GM20000 (cell line): ENCODE measurements at regions not wholly inside any gene's neighbourhood (a gene's known extent, or its start where the extent isn't known, plus 50 kb on each side); places are given as distances from the start of the nearest gene placed in this dataset.

Experiments used
- DNase-seq: peaks from one replicate; pipeline ENCODE4 v3.0.0; 2012; ENCODE audit warnings: low spot score
- TF ChIP-seq, protein P1 (sequence below): IDR thresholded peaks from 2 replicates; pipeline ENCODE4 v1.5.1; 2012; ENCODE audit warnings: mild to moderate bottlenecking, control low read depth; ENCODE audit errors: extremely low read depth, missing control alignments

DNA sequence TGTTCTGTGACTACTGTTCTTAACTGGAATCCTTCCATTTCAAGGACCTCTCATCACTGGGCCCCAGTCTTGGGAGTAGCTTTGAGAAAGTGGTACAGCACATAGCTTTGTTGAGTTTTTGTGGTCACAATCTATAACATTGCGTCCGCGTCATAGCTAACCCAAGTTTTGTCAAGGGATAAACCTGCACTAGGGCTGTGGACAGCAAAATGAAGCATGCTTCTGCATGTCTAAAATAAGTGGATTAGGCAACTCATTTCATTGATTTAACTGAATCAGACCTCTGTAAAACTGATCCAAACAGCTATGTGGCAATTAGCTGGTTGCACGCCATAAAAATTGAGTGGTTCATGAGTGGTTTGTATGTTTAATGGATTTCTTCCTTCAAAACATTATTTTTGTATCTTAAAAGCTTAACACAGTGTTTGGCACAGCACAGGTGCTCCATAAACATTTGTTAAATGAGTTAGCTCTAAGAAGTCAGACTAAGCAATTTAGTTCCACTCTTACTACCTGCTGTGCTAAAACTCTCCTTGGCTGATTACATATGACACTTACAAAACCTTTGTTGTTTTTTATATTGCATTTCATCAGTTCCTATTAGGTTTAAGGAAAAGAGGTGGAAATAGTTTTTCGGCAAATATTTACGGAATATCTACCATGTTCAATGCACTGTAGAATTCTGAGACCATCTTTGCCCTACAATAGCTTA lies 160.3 kb upstream of the ATXN1 start:
- no peak for DNase-seq
- TF ChIP-seq, protein P1, sequence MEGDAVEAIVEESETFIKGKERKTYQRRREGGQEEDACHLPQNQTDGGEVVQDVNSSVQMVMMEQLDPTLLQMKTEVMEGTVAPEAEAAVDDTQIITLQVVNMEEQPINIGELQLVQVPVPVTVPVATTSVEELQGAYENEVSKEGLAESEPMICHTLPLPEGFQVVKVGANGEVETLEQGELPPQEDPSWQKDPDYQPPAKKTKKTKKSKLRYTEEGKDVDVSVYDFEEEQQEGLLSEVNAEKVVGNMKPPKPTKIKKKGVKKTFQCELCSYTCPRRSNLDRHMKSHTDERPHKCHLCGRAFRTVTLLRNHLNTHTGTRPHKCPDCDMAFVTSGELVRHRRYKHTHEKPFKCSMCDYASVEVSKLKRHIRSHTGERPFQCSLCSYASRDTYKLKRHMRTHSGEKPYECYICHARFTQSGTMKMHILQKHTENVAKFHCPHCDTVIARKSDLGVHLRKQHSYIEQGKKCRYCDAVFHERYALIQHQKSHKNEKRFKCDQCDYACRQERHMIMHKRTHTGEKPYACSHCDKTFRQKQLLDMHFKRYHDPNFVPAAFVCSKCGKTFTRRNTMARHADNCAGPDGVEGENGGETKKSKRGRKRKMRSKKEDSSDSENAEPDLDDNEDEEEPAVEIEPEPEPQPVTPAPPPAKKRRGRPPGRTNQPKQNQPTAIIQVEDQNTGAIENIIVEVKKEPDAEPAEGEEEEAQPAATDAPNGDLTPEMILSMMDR = no peak

DNA sequence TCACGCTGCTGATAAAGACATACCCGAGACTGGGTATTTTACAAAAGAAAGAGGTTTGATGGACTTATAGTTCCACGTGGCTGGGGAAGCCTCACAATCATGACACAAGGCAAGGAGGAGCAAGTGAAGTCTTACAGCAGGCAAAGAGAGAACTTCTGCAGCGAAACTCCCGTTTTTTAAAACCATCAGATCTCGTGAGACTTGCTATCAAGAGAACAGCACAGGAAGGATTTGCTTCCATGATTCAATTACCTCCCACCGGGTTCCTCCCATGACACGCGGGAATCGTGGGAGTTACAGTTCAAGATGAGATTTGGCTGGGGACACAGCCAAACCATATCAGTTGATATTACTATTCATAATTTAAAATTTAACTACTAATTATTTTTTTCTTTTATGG lies 157.3 kb upstream of the ATXN1 start:
- no peak for DNase-seq
- TF ChIP-seq, protein P1 = no peak

DNA sequence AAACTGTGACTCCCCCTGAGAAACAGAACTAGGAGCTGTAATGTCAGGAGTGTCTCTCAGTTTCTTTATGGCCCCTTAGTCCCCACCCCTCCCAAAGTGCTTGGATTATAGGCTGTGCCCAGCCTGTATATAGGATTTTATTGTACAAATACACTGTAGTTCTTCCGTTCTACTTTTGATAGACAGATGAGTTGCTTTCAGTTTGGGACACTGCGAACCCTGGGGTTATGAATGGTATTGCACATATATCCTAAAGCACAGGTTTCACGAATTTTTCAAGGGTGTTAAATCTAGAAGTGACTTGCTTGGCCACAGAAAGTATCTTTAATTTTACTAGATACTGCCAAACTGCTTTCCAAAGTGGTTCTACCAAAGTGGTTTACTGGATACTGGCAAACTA lies 152.9 kb upstream of the ATXN1 start:
- TF ChIP-seq, protein P1 = no peak
- no peak for DNase-seq

DNA sequence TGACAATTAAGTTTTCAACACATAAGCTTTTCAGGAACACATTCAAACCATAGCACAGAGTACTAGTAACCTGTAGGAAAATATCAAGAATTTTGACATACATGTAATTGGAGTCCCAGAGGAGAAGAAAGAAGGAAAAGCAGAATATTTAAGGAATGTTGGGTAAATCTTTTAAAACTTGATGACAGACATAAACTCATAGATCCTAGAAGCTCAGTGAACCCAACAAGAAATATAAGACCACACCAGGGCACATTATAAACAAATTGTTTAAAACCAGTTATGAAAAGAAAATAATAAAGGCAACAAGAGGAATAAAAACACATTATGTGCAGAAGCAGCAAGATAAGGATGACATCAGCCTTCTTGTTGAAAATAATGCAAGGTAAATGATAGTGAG lies 151.5 kb upstream of the ATXN1 start:
- no peak for DNase-seq
- TF ChIP-seq, protein P1 = no peak

DNA sequence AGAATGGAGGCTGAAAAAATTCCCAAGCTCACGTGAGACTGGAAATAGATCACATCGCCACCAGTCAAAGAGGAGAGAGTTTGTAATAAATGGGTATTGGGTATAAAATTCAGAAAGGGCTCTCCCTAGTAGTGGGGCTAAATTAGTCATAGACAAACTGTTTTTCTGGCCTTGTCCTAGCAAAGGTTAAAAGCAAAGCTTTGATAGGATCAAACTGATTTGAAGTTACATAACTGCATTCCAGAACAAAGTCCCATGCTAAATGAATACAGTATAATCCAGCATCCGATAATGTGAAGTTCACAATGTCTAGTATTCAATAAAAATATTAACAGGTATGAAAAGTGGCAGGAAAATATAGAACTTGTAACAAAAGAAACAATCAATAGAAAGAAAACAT lies 149.8 kb upstream of the ATXN1 start:
- TF ChIP-seq, protein P1 = no peak
- no peak for DNase-seq

DNA sequence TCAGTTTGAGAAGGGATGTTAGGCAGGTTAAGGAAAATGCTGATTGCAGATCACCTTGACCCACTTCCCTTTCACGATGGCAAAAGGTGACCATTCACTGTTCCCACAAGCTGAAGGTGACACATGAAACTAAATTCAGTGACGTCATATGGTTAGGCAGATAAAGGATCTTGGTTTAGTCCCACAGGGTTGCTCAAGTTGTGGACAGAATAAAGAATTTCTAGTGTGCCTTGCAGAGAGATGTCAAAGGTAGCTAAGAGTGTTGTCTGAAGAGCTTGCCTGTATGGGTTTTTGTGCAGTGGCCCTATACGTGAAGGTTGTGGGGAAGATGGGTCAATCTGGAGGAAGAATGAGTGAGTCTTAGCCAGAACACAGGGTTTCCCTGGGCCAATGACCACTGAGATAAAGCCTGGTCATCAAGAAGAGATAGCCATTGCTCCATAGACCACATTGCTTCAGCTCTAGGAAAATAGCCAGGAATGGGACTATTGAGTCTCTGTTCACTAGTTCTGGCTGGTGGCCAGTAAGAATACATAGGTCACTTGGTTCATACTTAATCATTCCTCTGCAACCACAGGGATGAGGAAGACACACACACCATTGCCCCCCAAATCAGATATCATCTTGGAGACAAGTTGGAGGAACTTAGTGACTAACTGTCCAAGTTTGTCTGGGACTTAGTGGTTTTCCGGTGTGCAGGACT lies 148.5 kb upstream of the ATXN1 start:
- TF ChIP-seq, protein P1 = no peak
- DNase-seq = no peak

DNA sequence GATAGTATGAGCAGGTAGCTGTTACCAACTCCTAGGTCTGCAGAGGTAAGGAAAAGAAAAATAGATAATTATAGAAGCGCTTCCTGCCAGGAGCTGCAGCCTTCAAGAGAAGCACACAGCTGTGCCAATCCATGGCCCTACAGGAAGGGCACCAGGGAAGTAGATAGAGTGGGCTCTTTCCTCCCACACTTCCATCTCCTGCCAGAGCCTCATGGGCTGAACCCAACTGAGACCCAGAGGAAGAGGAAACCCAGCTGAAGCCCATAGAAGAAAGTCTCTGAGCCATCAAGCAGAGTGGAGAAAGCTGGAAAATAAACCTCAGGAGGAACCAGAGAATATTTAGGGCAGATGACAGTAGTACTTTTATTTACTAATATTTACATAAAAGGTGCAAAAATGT lies 146.7 kb upstream of the ATXN1 start:
- TF ChIP-seq, protein P1 = no peak

More for the DNA sequence above, 146.7 kb upstream of the ATXN1 start:
- DNase-seq = no peak
